HG02885 (cell line): ENCODE measurements at regions not wholly inside any gene's neighbourhood (a gene's known extent, or its start where the extent isn't known, plus 50 kb on each side); places are given as distances from the start of the nearest gene placed in this dataset.

Source experiments
- ATAC-seq: cut with Tn5 transposase; IDR thresholded peaks from one replicate; pipeline ENCODE4 v1.9.1; 2021; ENCODE audit warnings: mild to moderate bottlenecking; ENCODE audit not compliant: unreplicated experiment, poor library complexity

DNA sequence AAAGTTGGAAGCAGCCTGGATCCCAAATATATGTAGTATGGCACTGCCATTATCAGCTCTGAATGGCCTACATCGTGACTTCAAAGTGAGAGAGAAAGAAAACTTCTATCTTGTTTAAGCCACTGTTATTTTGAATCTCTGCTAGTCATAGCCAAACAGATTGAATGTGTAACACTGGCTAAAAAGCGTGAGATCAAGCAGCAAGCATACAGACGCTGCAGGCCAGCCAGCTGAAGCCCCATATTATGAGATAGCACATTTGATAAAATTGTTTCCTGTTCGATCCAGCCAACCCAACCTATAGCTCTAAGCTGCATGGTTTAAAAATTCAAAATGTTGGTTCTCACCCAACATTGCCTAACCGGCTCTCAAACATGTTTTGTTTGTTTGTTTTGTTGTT, 95.0 kb downstream of the DUSP6 start:
- ATAC-seq, result no peak

DNA sequence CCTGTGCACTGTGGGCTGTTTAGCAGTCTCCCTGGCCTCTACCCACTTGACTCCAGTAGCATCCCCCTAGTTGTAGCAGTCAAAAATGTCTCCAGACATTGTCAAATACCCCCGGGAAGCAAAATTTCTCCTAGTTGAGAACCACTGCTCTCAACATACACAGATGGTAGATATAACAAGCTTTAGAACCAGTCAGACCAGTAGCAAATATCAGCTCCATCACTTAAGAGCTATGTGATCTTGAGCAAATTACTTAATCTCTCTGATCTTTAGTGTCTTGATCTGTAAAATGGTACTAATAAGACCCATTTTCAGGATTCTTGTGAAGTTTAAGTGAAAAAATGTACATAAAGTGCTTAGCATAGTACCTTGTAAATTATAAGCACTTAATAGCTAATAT, 96.2 kb downstream of the DUSP6 start:
- no peak for ATAC-seq

DNA sequence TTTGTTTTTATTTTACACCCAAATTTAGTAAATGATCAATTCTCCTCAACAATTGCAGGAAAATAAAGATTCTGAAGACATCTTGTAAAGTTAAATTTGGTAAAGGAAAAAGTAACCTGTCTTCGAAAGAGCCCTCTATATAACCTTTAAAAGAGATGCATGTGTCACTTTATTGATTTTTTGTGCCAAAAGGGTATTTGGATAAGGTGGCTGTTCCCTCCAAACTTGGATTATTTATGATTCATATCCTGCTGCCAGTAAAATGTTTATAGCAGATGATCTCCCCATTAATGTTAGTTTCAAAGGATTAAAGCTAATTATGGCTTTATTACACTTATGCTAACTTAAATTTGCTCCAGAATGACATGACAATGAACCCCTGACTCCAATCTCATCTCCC, 98.8 kb downstream of the DUSP6 start:
- ATAC-seq, result no peak

DNA sequence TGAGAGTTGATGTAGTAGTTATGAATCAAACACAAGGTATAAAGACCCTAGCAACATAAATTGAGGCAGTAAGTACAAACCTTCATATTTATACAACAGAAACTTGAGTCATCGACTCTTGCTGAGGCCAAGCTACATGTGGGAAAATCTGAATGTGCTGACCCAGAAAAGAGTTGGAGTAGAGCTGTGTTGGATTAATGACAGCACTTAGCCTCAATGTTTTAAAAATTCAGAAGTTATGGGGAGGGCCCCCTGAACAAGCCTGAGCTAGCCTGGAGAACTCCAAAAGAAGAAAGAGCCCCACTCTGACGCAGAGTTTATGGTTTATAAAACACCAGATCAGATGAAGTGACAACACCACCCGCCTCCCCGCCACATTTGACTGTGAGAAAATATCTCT, 100.0 kb downstream of the DUSP6 start:
- ATAC-seq, result no peak

DNA sequence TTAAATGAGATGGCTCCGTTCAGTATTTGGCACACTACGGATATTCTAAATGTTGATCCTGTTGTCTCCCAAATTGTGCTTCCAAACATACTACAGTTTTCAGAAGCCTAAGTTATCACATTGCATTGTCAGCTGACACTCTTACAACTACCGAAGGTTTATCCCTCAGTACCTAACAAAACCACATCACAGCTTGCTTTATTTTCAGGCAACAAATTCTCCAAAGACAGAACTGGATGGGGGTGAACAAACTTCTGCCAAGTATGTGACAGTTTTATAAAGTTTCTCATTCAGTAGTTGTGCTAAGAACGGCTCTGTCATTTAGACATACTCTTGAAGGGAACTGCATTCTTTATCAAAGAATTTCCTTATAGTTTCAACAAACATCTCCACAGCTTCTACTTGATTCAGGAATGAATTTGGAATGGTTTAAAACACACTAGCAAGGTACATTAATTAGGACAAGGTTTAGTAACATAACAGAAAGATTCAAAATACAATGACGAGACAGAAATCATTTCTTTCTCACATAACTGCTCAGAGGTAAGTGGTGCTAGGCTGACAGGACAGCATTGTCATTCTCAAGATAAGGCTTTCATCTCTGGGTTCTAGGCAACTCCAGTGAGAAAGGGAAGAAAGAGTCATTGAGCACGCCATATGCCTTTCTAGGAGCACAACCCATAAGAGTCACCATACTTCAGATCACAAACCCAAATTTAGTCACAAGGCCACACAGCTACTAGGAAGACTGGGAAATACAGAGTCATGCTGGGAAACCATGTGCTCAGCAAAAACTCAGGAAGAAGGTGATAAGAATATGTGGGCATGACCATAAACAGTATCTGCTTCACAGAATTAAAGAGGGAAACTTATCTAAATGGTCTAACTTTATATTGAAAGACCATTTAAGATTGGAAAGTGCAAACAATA, 100.7 kb downstream of the DUSP6 start:
- ATAC-seq, result no peak

DNA sequence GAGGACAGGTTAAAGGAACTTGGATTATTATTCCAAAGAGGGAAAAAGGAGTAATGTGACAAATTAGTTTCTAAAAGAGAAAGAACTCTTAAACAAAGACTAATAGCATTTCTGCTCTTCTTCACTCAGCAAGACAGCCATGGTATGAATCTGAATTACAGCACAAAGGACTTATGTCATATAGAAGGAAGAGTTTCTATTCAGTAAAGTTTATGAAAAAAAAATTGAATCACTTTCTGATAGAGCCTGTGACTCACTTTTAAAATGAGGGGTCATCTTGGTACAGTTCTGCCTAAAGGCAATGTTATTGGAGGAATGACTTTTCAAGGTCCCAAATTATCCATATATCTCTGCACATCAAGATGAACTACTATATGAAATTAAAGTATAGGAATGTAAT, 101.7 kb downstream of the DUSP6 start:
- ATAC-seq, result no peak

DNA sequence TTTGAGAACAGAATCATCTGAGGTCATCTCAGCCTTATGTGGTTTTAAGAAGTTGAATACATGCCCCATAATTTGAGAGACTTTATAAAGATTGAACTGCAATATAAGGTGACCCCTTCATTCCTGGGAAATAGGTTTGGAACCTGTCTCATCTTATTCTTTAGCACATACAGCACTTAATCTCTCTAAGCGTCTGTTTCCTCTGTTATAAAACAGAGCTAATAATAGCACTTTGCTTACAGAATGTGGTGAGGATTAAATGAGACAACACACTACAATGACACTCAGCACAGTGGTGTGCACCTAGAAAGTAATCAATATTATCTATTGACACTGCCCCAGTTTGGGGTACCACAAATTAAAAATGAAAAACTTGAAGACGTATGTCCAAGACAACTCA, 102.1 kb downstream of the DUSP6 start:
- ATAC-seq, result no peak

DNA sequence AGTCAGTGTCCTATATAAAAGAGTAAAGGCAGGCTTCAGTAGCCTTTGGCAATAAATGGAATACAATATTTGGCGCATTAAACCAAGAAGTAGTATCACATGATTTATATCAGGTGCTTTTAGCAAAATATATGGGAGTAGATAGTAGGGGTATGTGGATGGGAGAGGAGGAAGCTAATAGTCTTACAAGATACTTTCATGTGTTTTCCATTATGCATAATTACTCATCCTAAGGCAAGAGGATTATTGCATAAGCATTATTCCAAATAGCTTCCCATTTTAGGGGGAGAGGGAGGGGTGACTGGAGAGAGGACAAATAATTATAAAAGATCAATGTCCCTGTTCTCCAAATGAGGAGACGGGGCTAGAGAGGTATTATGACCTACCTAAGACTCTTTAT, 104.3 kb downstream of the DUSP6 start:
- no peak for ATAC-seq

DNA sequence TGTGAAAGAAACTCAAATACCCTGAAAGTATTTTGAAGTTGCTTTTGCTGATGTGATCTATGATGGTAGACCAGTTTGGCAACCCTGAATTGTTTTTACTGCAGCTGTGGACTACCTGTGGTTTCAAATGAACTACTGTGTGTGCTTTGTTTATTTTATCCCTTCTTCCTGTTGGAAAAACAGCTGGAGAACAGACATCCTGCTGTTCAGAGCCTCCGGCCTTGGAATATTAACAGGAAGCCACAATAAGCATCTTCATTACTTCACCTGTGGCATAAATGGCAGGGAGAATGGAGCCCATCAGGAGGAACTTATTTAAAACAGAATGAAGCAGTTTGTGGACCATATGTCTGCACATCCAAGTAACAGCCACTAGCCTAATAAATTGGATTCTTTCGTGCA, 104.8 kb downstream of the DUSP6 start:
- ATAC-seq, result no peak

DNA sequence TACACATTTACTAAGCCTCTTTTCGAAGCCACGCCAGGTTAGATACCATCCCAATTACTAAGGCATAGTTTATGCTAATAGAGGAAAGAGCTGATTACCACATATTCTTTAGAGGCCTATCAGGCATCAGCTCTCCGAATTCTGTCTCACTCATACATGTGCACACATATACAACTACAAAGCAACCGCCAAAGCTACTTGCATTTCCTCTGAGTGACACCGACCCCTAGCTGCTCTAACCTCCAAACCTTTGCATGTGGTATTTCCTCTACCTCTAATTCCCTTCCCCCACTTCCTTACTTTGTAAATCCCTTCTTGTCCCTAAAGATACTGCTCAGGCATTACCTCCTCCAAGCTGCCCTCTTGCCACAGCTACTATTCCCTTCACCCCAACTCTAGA, 107.2 kb downstream of the DUSP6 start:
- no peak for ATAC-seq

DNA sequence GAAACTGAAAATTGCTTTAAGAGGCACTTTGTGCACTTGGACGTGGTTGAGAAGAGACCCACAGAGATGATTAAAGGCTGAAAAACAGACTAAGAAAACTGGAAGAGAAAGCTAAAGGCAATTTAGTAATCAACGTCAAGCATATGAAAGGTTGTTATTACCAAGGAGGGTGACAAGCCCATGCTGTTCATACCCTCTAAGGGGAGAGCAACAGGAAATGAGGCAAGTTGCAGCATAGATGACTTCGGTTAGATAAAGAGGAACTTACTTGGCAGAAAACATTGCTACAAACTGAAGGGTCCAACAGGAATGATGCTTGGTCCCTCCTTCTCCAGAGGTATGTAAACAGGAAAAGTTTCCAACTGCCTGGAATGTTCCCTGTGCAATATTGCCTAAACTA, 107.8 kb downstream of the DUSP6 start:
- no peak for ATAC-seq

DNA sequence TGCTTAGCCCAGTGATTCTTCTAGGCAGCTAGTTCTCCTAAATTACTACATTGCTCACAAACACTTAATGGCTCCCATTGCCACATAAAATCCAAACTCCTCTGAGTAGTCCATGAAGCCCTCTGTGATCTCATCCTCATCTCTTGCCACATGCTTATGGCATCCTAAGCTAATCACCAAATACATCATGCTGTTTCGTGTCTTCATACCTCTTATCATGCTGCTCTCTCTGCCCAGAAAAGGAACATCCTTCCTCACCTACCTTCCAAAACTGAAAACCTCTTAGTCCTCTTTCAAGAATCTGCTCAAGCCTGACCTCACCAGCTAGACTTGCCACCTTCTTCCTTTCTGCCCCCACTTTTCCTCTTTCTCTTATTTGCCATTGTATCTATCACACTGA, 108.5 kb downstream of the DUSP6 start:
- ATAC-seq, result no peak

DNA sequence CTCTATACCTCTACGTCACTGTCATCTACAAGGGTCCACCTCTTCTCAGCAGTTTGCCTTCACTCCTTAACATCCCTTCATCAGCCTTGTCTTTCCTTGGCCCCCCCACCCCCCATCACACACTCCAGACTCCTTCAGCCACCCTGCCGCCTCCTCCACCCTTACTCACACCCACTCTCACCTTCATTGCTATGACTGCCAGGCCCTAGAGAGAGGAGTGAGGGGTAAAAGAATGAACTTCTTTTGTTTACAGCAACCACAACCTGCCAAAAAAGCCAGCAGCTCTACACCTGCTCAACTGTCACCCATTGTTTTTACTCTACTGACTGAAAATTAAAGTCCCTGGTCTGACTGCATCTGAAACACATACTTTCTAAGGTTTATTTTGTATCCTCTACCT, 112.8 kb downstream of the DUSP6 start:
- ATAC-seq, result no peak

DNA sequence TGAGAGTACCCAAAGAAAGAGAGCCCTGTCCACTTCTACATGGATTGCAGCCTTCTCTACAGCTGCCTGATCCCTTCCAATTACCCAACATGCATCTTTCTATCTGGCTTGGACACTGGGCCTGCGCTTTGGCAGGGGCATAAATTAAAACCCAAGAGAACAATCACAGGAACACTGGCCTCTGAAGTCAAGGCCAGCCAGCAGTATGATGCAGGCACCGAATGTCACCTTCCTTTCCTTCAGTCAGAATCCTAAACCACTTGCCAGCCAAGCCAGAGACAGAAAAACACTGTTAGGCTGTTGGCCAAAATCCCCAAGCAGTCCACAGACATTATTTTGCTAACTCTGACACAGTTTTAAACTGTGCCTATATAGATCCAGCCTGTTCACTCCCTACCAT, 113.7 kb downstream of the DUSP6 start:
- ATAC-seq, result no peak

DNA sequence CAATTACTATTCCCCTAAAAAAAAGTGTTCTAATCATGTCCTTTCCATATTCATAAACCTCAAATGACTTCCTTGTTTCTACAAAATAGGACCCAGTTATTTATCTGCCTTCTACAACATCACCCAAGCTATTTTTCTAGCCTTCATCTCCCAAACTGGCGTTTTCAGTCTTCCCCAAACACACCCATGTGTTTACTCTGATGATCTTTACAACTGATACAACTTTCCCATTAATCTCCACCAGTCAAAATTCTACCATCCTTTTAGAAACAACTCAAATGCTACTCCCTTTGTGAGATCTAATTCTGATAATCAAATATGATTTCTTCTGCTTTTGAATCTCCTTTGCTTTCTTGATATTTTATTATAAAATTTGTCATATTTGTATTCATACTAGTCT, 114.5 kb downstream of the DUSP6 start:
- ATAC-seq, result no peak

DNA sequence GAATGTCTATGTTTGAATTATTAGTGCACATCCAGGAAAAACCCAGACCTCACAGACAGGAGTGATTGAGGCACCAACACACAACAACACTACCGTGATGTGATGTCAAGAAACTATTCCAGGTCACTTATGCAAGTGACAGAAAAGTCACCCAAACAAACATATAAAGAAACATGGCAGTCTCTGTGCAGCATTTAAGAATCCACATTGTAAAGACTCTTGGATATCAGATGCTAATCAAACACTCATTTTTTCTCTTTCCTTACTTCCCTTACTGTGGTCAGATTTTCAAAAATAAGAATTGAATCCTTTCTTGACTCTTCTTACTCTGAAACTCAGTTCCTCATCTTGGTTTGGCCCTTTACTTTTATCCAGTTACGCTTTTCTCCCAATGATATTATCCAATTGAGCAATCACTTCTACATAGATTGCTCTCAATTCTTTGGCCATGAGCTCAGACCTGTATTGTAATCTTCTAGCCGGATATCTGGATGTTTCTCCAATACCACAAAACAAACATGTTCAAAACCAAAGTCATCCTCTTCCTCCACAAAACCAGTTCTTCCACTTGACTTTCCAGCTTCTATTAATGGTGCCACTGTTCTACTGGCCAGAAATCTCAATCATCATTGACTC, 115.4 kb downstream of the DUSP6 start:
- no peak for ATAC-seq

DNA sequence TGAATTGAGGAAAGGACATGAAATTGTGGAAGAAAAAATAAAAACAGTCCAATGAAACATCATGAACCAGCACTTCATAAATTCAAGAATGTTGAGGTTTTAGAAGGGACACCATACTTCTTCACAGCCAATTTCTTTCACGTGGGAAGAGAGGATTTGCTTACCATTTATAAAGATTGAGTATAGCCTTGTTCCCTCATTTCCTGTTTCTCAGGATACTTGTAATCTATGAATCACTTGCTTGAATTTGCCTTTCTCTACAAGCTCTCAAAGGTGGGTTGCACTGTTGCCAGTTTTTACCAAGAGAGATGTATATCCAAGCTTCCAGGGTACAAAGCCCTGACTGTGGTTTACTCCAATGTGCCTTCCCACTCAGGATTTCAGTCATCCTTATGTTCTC, 116.1 kb downstream of the DUSP6 start:
- no peak for ATAC-seq

DNA sequence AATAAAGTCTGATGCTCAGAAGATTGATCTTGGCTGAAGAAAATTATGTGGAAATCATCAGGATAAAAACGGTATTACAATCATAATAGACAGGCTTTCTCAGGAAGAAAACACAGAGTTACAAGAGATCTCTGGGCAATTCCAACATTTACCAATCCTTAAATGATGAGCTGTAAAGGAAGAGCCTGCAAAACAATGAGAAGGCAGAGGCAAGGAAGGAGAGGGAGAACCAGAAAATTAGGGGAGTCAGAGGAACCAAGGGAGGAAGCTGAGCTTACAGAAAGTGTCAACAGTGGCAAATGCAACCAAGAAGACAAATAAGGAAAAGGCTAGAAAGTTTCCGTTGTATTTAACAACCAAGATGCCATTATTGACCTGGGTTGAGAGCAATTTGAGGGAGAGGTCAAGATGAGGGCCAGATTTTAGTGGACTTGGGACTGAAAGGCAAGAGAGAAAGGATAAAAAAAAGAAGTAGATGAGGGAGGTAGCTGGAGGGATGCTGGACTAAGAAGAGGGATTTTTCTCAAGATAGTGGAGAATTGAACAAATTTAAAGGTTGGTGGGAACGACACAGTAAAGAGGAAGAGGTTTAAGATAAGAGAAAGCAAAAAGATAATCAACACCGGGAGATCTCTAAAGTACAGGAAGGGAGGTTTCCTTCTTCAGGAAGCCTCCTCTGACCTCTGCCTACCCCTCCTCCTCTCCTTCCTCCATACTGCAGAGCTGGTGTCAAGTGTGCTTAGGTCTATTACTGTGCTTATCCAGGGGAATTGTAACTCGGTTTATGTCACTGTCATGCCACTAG, 116.9 kb downstream of the DUSP6 start:
- no peak for ATAC-seq

DNA sequence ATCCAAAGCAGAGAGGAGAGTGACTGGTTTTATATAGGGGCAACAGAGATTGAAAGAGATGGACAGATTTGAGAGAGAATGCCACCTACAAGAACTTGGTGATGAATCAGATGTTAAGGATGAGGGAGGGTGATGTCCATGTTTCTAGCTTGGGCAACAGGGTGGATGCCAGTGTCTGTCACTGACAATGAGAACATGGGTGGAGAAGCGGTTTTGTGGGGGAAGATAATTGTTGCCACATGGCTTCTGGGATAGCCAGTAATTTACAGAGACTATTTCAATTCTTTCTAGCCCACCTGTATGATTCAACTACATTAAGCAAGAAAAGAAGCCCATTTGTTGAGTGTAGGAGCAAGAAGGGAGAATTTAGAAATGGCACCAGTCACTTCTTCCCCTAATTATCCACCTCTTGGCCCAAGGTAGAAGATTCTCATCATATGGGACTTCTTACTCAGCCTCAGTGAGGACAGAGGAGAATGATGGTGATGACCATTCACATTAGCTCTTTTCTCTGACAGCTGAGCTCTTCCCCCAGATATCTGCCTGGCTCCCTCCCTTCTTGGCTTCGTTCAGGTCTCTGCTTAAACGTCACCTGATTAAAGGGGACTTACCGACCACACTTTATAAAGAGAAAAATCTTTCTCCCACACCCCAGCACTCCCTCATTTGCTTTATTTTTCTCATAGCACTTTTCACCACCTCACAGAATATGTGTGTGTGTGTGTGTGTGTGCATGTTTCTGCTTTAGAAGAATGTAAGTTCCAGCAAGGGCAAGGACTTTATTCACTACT, 117.8 kb downstream of the DUSP6 start:
- no peak for ATAC-seq

DNA sequence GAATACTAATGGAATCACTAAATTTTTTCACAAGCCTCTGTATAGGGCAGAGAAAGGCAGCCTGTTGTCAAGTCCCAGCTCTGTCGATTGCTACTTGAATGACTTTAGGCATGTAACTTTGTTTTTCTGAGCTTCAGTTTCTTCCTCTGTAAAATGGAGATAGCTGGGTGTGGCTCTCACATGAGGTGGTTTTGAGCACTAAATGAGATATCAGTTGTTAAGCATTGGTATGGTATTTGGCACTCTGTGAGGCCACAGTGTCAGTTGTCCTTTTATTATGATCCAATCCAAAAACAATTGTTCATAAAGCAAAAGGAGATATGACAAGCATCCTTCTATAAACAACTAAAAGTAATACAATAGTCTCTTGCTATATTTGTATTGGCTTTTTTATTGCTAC, 120.6 kb downstream of the DUSP6 start:
- ATAC-seq, result no peak
